ENCODE measurements at regions not wholly inside any gene's neighbourhood (a gene's known extent, or its start where the extent isn't known, plus 50 kb on each side); places are given as distances from the start of the nearest gene placed in this dataset.

DNA sequence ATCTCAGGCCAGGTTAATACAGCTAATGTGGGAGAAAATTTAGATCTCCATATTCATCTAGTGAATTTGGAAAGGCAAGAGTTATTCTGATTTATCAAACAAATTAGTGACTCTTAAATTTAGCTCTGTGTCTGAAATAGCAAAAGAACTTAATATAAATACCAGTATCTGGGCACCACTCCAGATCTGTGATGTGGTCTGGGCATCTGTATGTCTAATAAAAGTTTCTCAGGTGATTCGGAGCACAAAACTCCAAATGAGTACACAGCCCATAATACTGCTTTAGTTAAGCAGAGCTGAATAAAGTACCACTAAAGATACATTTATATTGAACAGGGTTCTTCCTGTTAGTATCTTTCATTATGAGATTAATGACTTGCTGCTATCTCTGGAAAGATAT is 261.4 kb downstream of the BAMBI start:
- Histone ChIP-seq H3K27me3 (peaks cover 0 to 49% (median 0%) of the 10 kb centered on the region in 4 donors), H3K4me1 (peaks cover 5 to 21% (median 9%) of the 10 kb centered on the region in 3 donors), H3K9me3 (no peaks in the 10 kb centered on the region), H3K36me3 (no peaks in the 10 kb centered on the region), H3K4me3 (no peak overlapping the region), H3K27ac (no peak overlapping the region)
- intact Hi-C loops (cut with DNase I) = no loop called here
- no peak for DNase-seq
- WGBS, 2 donors = 50 to 59% methylated on average over 1 of the region's 1 CpG
- TF ChIP-seq POLR2A (IDR thresholded peaks at IDR 0.05) = no peak
- TF ChIP-seq, protein P1, sequence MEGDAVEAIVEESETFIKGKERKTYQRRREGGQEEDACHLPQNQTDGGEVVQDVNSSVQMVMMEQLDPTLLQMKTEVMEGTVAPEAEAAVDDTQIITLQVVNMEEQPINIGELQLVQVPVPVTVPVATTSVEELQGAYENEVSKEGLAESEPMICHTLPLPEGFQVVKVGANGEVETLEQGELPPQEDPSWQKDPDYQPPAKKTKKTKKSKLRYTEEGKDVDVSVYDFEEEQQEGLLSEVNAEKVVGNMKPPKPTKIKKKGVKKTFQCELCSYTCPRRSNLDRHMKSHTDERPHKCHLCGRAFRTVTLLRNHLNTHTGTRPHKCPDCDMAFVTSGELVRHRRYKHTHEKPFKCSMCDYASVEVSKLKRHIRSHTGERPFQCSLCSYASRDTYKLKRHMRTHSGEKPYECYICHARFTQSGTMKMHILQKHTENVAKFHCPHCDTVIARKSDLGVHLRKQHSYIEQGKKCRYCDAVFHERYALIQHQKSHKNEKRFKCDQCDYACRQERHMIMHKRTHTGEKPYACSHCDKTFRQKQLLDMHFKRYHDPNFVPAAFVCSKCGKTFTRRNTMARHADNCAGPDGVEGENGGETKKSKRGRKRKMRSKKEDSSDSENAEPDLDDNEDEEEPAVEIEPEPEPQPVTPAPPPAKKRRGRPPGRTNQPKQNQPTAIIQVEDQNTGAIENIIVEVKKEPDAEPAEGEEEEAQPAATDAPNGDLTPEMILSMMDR (IDR thresholded peaks at IDR 0.05) = no peak

DNA sequence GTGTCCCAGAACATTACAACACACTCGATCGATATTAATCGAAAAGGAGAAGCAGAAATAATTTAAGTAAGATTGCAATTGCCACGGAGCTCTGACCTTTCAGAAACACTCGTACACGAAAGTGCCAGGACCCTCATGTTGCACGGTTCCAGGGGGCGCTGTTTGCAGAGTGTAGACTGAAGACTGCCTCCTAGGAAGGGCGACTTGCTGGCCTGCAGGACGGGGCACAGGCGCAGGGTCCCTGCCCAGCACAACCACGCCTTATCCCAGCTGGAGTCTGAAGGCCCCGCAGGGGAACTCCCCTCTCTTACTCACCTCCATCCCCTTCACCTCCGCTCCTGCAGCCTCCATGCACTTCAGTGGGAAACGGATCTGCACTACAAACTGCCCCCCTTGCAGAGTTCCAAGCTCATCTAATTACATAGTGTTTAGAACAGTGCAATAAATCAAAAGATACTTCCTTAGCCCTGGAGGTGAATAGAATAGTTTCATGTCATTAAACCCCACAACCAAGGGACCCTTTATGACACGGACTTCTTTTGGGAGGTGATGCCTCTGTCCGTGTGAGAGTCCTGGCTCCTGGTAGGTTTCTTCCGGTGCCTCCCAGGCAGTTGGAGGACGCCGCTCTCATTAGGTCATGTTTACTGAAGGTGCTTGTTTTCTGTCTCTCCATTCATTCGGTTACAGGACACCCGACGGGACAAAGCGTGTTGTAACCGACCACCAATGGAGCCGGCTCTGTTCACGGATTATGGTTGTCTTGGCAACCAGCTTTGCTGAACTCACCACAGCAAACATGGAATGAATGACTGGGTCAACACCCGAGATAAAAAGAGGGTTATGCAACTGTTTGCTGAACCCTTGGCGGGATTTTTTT is 262.2 kb downstream of the BAMBI start:
- peaks cover 0 to 47% (median 0%) of the 10 kb centered on the region in 4 donors for H3K27me3 ChIP-seq
- H3K4me3 ChIP-seq = peak overlapping the region in 1 of 4 donors; percentile 23
- 36 to 37% methylated on average over 21 to 29 of the region's 29 CpGs for WGBS, 2 donors
- peaks cover 5 to 21% (median 9%) of the 10 kb centered on the region in 3 donors for H3K4me1 ChIP-seq
- H3K36me3 ChIP-seq = no peaks in the 10 kb centered on the region
- intact Hi-C loops (cut with DNase I) = no loop called here
- H3K27ac ChIP-seq = no peak overlapping the region
- TF ChIP-seq, protein P1 (IDR thresholded peaks at IDR 0.05) = peak in 1 of 6 experiments; percentile 11
- TF ChIP-seq POLR2A (IDR thresholded peaks at IDR 0.05) = no peak
- no peak for DNase-seq
- H3K9me3 ChIP-seq = no peaks in the 10 kb centered on the region

DNA sequence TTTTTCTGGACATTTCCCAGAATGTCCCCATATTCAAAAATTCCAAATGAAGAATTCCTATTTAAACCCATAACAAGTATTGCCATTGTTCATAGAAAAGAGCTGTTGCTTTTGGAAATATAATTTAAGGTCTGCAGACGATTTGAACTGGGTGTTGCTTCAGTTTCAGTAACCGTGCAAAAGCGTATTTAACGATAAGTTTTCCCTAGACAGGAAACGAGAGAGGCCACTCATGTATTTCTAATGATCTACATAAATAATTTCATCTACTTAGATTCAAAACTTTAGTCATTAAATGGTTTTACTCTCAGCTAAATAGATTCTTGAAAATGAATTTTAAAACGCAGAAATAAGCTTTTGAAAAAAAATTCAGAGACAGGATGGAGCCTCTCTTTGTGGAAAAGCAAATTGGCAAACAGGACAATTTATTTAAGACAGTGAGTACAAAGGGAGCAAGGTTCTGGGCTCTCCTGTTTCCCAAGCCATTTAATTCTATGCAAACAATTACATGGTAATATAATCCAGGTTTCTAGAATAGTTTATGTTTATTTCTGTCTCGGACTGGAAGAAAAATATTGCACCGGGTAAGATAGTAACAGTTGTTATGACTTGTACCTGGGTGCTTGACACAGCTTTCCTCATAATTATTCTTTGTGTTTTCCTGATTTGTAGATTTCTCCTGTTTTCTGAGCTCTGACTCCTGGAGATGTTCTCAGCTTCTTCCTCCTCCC is 263.0 kb downstream of the BAMBI start:
- TF ChIP-seq POLR2A (IDR thresholded peaks at IDR 0.05) = no peak
- TF ChIP-seq, protein P1 (IDR thresholded peaks at IDR 0.05) = no peak
- 48 to 56% methylated on average over 8 of the region's 8 CpGs for WGBS, 2 donors
- Histone ChIP-seq H3K4me3 (no peak overlapping the region), H3K9me3 (no peaks in the 10 kb centered on the region), H3K27me3 (peaks cover 0 to 45% (median 0%) of the 10 kb centered on the region in 4 donors), H3K4me1 (peaks cover 5 to 21% (median 9%) of the 10 kb centered on the region in 3 donors), H3K36me3 (no peaks in the 10 kb centered on the region), H3K27ac (no peak overlapping the region)
- DNase-seq = no peak
- intact Hi-C loops (cut with DNase I) = no loop called here

DNA sequence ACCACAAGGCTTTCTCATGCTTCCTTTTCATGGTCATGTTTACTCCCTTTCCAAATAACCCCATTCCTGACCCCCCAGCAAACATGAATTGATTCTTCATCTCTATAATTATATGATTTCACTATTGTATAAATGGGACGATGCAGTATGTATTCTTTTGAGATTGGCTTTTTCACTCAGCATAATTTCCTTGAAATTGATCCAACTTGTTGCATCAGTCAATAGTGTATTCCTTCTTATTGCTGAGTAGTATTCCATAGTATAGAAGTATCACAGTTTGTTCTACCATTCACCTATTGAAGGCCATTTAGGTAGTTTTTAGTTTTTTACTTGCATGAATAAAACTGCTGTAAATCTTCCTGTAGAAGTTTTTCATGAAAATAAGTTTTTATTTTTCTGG is 264.7 kb downstream of the BAMBI start:
- Histone ChIP-seq H3K4me3 (no peak overlapping the region), H3K27me3 (peaks cover 0 to 28% (median 0%) of the 10 kb centered on the region in 4 donors), H3K9me3 (no peaks in the 10 kb centered on the region), H3K27ac (no peak overlapping the region), H3K4me1 (peaks cover 5 to 21% (median 9%) of the 10 kb centered on the region in 3 donors), H3K36me3 (no peaks in the 10 kb centered on the region)
- no peak for DNase-seq
- 70% methylated on average over 1 of the region's 1 CpG for WGBS, 2 donors
- intact Hi-C loops (cut with DNase I) = no loop called here
- TF ChIP-seq, protein P1 (IDR thresholded peaks at IDR 0.05) = no peak
- TF ChIP-seq POLR2A (IDR thresholded peaks at IDR 0.05) = no peak

DNA sequence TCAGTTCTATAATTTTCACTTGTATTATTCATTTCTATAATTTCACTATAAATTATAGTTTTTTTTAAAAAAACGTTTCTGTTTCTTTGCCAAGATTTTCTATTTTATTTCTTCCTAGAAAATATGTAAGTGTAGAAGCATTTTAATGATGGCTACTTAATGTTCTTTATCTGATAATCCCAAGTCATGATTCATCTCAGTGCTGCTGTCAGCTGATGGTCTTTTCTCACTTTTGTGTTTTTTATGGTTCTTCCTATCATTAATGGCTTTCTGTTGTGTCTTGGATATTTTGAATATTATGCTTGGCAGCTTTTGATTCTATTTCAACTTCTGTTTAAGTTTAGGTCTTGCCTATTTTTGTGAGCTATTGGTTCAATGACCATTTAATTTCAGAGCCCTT is 268.6 kb downstream of the BAMBI start:
- Histone ChIP-seq H3K27ac (no peak overlapping the region), H3K36me3 (no peaks in the 10 kb centered on the region), H3K4me1 (peaks cover 0 to 11% (median 0%) of the 10 kb centered on the region in 3 donors), H3K27me3 (peaks cover 0 to 11% (median 0%) of the 10 kb centered on the region in 4 donors), H3K9me3 (no peaks in the 10 kb centered on the region), H3K4me3 (no peak overlapping the region)
- WGBS, 2 donors = 7 to 11% methylated on average over 1 of the region's 1 CpG
- TF ChIP-seq, protein P1 (IDR thresholded peaks at IDR 0.05) = no peak
- TF ChIP-seq POLR2A (IDR thresholded peaks at IDR 0.05) = no peak
- intact Hi-C loops (cut with DNase I) = no loop called here
- DNase-seq = no peak

Data from esophagus squamous epithelium (tissue), 5 donors.